C4-2B (cell line): ENCODE measurements at regions not wholly inside any gene's neighbourhood (a gene's known extent, or its start where the extent isn't known, plus 50 kb on each side); places are given as distances from the start of the nearest gene placed in this dataset.

Experiments used
- CTCF ChIP-seq: fragments of 450-650 bp; conservative IDR thresholded peaks from 2 replicates; pipeline ENCODE4 v1.5.1; 2017; ENCODE audit warnings: mild to moderate bottlenecking
- ZFX ChIP-seq: fragments of 450-650 bp; IDR thresholded peaks from 2 replicates; pipeline ENCODE4 v1.6.1; 2017

- no peak for TF ChIP-seq CTCF
- TF ChIP-seq ZFX: no peak
Measured at GRCh38 chr12:107978201-107978600, 150.9 kb upstream of the WSCD2 start.
